ENCODE measurements at regions not wholly inside any gene's neighbourhood (a gene's known extent, or its start where the extent isn't known, plus 50 kb on each side); places are given as distances from the start of the nearest gene placed in this dataset.

- 84 to 89% methylated on average over 3 of the region's 3 CpGs for WGBS, 2 donors
Observed at GRCh38 chr5:73373814-73374510, 74.6 kb downstream of the FOXD1 start.

GRCh38 chr5:73370640-73371583, 77.7 kb downstream of the FOXD1 start:
- no peak for DNase-seq (ENCODE audit: low spot score in 2 of 2)
- H3K4me3 ChIP-seq (ENCODE audit: low read depth, poor library complexity, severe bottlenecking) = no peak overlapping the region
- intact Hi-C loops (cut with DNase I; ENCODE audit: low total_unique reads) = no loop called here
- 39 to 42% methylated on average over 12 of the region's 12 CpGs for WGBS, 2 donors
- TF ChIP-seq, protein P1, sequence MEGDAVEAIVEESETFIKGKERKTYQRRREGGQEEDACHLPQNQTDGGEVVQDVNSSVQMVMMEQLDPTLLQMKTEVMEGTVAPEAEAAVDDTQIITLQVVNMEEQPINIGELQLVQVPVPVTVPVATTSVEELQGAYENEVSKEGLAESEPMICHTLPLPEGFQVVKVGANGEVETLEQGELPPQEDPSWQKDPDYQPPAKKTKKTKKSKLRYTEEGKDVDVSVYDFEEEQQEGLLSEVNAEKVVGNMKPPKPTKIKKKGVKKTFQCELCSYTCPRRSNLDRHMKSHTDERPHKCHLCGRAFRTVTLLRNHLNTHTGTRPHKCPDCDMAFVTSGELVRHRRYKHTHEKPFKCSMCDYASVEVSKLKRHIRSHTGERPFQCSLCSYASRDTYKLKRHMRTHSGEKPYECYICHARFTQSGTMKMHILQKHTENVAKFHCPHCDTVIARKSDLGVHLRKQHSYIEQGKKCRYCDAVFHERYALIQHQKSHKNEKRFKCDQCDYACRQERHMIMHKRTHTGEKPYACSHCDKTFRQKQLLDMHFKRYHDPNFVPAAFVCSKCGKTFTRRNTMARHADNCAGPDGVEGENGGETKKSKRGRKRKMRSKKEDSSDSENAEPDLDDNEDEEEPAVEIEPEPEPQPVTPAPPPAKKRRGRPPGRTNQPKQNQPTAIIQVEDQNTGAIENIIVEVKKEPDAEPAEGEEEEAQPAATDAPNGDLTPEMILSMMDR (IDR thresholded peaks at IDR 0.05) = no peak
- no peak for TF ChIP-seq POLR2A (IDR thresholded peaks at IDR 0.05)

More at GRCh38 chr5:73373814-73374510, 74.6 kb downstream of the FOXD1 start:
- TF ChIP-seq POLR2A (IDR thresholded peaks at IDR 0.05) = no peak
- TF ChIP-seq, protein P1 (IDR thresholded peaks at IDR 0.05) = no peak
- intact Hi-C loops (cut with DNase I; ENCODE audit: low total_unique reads) = no loop called here
- no peak overlapping the region for H3K4me3 ChIP-seq (ENCODE audit: low read depth, poor library complexity, severe bottlenecking)
- no peak for DNase-seq (ENCODE audit: low spot score in 2 of 2)

GRCh38 chr5:73370095-73370494, 78.5 kb downstream of the FOXD1 start:
- 84 to 95% methylated on average over 5 of the region's 5 CpGs for whole genome bisulfite sequencing, 2 donors
- no peak for DNase-seq (ENCODE audit: low spot score in 2 of 2)
- no peak overlapping the region for H3K4me3 ChIP-seq (ENCODE audit: low read depth, poor library complexity, severe bottlenecking)
- no peak for TF ChIP-seq POLR2A (IDR thresholded peaks at IDR 0.05)
- TF ChIP-seq, protein P1 (IDR thresholded peaks at IDR 0.05) = no peak
- intact Hi-C loops (cut with DNase I; ENCODE audit: low total_unique reads) = no loop called here

DNA sequence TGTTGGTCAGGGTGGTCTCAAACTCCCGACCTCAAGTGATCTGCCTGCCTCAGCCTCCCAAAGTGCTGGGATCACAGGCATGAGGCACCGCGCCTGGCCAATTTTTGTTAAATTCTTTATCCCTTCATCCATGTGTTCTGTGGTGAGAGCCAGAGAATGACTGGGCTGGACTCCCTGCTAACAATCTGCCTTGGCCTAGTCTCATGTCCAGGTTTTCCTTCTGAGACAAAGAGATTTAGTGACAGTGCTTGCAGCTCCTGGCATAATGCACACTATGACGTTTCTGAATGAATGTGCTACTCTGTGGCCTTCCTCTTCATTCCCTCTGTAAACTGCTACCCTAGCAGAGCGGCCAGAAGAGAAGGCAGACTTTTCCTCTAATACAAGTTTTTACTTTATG, 79.3 kb downstream of the FOXD1 start:
- intact Hi-C loops (cut with DNase I; ENCODE audit: low total_unique reads) = no loop called here
- no peak overlapping the region for H3K4me3 ChIP-seq (ENCODE audit: low read depth, poor library complexity, severe bottlenecking)
- 77 to 81% methylated on average over 5 of the region's 5 CpGs for WGBS, 2 donors
- no peak for TF ChIP-seq POLR2A (IDR thresholded peaks at IDR 0.05)
- TF ChIP-seq, protein P1 (IDR thresholded peaks at IDR 0.05) = no peak
- DNase-seq (ENCODE audit: low spot score in 2 of 2) = no peak

- DNase-seq (ENCODE audit: low spot score in 2 of 2) = no peak
- intact Hi-C loops (cut with DNase I; ENCODE audit: low total_unique reads) = no loop called here
- no peak overlapping the region for H3K4me3 ChIP-seq (ENCODE audit: low read depth, poor library complexity, severe bottlenecking)
- TF ChIP-seq, protein P1 (IDR thresholded peaks at IDR 0.05) = no peak
- TF ChIP-seq POLR2A (IDR thresholded peaks at IDR 0.05) = no peak
- WGBS, 2 donors = 77 to 83% methylated on average over 2 of the region's 2 CpGs
Observed at GRCh38 chr5:73367650-73368049, 80.9 kb downstream of the FOXD1 start.
